NCI-H1105 treated with DMSO at 0.1 percent for 48 hours (cell line): ENCODE measurements at regions not wholly inside any gene's neighbourhood (a gene's known extent, or its start where the extent isn't known, plus 50 kb on each side); places are given as distances from the start of the nearest gene placed in this dataset.
A peak's percentile ranks its signal among the peaks of the same experiment; 100 is the strongest.
"Not testable (repeated sequence)": the region's sequence is repeated elsewhere in the genome, so short reads cannot be mapped to it uniquely, and the experiment has no call there.

ENCODE experiments used
- DNase-seq: peaks from one replicate; lab custom pipeline; 2025; lab: John Stamatoyannopoulos, UW

DNA sequence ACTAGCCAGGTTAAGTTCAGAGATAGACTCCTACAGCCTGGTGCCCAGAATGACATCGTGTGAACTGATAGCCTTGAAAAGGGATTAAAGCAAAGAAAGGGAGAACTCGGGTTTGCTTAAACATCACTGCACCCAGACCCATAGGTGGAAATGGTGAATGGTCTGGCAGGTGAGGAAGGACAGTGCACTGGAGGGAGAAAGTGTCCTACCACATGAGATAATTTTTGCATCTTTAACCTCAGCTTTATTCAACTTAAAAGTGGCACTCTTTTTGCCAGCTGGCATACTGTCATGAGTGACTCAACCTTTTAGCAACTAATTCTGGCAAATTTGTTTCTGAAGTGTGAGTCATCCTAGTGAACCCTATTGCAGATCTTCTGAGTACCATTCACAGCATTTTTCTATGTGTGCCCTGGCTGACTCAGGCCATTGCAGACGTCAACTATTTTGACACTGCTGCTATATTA lies 53.0 kb upstream of the DAPP1 start:
- DNase-seq, result no peak

DNA sequence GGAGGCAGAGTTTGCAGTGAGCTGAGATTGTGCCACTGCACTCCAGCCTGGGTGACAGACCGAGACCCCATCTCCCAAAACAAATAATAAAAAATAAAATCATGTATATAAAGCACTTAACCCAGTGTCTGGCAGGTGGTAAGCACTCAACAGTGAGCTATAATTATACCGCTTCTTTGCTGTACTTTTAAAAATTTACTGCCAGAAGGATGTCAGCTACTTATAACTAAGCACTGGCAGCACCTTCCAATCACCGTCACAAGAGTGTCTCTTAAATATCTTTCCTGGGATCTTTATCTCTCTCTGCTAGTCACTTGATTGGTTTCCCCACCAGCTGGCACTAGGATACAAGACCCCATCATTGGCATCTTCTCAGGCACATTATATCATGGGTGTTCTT lies 53.9 kb upstream of the DAPP1 start:
- DNase-seq, result peak; percentile 65

DNA sequence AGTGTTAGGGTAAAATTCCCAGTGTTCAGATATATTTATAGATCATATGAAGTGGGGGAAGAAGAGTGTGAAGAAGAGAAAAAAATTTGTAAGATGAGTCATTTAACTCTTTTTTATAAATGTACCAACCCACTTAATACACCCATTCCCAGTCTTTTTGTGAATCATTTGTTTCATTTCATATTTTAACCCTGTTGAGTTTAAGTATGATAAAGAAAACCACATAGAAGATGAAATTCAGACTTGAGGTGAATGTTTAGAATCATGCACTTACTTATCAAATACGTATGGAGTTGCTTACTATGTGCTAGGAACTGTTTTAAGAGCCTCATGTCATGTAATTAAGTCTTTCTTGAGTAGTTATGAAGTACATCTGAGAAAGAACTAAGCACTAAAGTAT lies 56.6 kb upstream of the DAPP1 start:
- DNase-seq, result no peak

DNA sequence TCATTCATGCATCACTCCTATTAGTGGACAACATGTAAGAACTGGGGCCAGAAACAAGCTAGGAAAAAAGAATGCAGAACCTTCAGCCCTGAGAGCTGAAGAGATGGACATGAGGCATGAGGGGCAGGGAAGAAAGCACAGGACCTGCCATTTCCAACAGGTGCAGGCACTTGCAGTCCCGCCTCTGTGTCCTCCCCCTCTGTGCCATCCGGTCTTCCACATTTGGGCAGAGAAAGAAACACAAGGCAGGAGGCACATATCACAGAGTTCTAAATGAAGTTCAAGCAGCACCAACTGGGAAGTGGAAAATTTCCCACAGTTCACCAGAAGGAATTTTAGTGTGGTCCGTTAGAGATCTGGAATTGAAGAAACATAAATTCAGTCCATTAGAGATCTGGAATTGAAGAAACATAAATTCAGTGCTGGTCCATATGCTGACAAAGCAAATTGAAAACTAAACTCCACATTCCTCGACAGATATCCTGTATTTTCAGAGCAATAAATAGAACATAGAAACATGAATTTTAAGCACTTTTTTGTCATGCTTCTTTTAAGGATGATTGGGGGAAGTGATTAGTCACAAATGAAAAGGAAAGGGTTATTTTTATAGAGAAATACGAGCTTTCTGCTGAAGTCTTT lies 57.2 kb upstream of the DAPP1 start:
- DNase-seq, result no peak

DNA sequence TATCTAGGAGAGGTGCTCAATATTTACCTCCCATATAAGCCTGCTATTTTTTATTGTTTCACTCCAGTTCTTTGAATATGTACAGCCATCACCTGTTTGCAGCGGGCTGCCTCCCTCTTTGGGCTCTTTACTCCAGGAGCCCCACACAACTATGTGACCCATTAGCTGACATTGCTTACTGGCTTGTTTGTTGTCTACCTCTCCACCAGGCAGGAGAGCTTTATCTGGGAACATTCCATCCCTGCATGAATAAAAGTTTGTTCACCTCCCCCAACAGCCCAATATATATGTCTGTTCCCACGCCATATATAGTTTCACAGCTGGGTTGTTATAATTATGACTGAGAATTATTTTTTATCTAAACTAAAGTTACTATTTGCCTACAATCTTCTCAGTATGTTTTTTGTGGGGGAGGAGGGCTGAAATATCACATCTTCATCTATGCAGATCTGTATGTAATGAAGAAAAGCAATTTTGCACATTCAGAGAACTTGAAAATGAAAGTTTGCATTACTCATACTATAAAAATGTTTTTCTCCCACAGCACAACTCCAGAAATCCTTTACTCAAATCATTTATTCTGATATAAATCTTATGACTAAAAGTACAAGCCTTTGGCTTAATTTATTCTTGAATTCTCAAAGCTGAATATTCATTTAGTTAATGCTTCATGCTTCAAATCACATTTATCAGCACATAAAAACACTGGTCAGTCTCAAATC lies 61.2 kb upstream of the DAPP1 start:
- DNase-seq, result peak; percentile 27

DNA sequence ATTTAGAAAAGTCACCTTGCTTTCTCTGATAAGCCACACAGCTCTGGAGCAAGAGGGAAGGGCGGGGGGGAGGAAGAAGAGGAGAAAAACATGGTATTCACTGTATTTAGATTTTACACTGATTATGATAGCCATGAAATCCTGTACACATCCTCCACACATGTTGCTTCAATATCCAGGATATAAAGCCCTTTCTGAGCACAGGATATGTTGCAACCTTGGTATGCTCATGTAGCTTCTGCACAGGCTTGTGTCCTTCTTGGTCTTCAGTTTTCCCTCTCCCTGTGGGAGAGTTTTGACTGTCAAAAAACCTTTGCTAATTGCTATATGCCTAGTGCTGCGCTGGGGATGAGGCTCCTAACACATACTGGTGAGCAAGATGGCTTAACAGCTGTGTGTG lies 61.9 kb upstream of the DAPP1 start:
- DNase-seq, result no peak

DNA sequence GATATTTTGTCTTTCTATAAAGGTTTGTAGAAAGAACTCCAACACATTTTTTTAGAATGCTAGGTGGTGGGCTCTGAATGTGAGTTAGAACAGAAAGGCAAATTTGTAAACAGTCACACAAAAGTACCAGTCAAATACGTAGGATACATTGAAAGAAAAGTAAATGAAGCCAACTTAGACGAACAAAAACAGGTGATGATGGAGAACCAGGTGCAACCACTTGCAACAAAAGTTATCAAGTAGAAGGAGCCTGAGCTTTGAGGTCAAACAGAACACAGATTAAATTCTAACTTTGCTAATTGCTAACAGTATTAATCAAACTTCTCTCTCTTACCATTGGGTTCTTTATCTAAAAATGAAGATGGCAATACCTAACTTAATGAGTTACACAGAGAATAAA lies 62.7 kb upstream of the DAPP1 start:
- peak; percentile 6 for DNase-seq

DNA sequence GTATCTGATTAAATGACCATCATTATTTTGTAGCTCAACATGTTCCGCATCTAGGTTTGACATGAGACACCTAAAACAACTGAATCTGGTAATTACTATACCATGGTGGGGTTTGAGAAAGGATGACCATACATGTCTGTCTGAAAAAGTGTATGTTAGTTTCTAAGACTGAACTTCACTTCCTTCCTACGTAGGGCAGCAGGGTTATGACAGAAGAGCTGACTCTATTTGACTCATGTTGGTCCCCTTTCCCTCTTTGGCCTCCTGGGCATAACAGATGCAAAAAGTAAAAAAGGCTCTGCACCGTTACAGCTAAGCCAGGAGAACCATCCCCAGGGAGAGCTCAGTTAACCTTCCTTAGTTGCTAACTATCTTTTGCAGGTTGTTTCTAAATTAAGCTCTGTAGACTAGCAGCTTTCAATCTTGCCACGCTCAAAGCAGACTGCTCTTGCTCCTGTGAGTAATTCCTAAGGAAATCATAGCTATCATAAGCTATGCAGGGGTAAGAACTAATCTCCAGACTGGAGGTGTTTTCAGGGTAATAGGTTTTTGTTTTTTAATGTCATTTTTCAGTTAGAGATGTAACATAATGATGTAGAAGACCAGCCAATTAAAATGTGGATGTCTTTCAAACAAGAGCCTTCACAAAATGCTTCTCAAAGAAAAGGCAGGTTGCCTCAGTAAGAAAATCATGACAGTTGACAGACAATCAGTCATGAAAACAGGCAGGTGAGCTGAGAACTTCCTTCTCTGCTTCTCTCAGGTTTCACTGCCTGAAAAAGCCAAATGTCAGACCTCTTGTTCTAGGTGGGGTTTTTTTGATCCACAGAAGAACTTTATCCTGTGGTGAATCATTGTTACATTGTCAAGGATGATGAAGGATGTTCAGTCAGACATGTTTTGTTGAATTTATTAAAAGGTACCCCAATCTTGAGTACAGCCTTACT lies 66.9 kb upstream of the DAPP1 start:
- DNase-seq, result no peak

DNA sequence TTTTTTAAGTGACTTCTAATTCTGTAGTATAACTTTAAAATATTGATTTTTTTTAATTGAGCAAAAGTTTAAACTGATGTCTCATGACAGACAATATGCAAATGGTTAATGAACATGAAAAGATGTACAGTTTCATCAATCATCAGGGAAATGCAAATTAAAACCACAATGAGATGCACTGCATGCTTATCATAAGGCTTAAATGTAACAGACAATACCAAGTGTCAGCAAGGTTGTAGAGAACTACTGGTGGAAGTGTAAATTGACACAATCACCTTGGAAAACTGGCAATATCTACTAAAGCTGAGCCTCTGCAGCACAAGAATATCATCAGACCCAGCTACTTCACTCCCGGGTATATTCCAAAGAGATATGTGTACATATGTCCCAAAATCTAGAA lies 70.2 kb upstream of the DAPP1 start:
- no peak for DNase-seq

DNA sequence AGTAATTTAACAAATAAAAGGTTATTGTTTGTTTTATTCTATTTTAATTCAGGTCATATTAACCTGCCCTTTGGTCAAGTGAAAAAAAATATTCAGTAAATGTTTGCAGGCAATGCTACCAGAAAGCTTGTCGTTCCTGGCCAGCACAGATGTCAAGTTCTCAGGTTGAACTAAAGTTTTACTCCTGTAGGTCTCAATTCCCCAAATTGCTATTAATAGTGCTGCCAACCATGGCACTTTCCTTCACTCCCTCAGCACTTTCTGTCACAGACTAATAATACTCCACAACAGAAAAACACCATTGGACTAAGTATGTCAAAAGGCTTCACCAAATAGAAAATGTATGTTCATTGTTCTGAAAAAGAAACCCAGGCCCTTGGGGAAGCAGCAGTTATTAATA lies 79.2 kb upstream of the C4orf54 start:
- no peak for DNase-seq

DNA sequence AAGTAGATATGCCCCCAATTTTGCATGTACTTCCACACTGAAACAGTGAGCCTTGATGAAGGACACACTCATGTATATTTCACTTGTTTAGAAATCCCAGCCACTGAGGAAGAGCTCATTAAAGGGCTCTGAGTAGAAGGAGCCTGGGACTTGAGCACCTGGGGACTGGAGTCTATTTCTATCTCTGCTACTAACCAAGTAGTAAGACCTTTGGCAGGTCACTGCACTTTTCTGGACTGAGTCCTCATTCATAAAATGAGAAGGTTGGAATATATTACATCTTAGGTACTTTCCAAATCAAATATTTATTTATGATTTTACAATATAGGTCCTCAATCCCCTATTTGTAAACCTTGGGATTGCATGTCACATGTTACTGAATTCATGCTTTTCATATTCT lies 78.2 kb upstream of the C4orf54 start:
- DNase-seq, result no peak

DNA sequence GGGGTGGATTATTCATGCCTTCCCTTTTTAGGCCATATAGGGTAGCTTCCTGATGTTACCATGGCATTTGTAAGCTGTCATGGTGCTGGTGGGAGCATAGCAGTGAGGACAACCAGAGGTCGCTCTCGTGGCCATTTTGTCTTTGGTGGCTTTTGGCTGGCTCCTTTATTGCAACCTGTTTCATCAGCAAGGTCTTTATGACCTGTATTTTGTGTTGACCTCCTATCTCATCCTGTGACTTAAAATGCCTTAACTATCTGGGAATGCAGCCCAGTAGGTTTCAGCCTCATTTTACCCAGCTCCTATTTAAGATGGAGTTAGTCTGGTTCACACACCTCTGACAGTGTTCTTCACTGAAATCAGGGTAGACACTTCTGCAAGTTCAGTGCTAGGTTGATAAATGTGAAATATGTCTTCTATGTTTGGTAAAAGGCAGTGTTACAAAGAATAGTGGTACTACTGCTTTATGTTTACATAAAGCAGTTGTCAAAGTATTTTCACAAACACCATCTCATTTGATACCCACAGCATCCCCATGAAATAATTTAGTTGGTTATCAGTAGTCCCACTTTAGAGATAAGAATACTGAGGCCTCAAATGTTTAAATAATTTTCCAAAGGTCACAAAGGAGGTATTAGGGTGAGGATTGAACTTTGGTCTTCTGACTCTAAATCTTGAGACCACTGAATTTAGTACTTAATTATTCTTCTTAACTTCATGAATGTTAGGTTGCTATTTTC lies 77.1 kb upstream of the C4orf54 start:
- no peak for DNase-seq

DNA sequence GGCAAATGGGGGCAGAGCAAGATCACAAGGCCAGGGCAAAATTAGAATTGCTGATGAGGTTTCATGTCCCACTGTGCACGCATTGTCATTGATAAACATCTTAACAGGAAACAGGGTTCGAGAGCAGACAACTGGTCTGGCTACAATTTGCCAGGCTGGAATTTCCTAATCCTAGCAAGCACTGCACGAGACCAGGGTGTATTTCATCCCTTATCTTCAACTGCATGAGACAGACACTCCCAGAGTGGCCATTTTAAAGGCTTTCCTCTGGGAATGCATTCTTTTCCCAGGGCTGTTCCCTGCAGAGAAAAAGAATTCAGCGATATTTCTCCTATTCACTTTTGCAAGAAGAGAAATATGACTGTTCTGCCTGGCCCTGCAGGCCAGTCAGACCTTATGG lies 75.8 kb upstream of the C4orf54 start:
- DNase-seq, result not testable (repeated sequence)

DNA sequence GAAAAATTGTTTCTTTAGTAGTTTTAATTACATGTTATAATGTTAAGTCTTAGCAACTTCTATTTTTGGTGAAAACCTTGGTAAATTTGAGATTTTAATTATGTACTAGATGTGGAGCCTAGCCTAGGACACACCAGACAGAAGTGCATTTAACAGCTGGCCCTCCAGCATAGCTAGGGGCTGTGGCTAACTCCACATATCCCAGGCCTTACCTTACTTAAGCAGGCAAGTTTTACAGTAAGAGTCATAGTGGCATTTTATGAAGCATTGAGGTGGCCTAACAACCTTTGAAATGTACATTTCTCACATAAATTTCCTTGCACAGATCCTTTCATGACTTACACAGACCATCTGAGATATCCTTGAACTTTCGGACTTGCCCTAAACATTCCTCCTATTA lies 71.6 kb upstream of the C4orf54 start:
- DNase-seq, result no peak

DNA sequence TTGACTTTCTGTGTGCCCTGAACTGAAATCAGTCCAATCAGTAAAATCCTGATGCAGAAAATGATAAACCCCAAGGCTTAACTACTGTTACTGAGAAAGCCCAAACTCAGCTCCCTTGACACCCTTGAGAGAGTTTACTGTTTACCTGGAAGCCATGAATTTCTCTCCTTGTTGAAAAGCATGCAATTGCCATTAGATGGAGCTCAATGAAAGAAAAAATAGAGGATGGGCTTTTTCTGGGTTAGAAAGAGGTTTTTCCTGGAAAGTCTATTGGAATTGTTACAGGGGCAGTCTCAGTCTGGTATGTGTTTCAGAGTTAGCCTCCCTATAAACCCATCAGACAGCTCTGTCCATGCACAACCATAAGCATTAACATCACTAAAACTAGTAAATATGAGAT lies 66.4 kb upstream of the C4orf54 start:
- DNase-seq, result no peak

DNA sequence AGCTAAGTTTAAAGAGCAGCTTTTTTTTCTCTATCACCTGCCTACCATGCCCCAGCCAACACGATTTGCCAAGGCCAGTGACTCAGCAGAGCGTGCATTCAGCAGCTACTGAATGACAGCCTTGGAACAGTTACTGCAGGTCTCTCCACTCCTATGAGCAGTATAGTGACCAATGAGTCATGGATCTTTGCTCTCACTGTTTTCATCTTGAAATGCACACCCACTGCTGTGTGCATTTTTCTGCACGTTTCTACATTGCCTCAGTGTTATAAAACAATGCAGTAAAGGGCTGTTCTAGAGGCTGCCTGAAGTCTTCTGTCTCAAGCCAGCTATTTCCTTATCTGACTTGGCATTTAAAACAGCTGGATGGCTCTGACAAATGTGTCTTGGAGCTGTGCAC lies 66.0 kb upstream of the C4orf54 start:
- DNase-seq, result no peak

DNA sequence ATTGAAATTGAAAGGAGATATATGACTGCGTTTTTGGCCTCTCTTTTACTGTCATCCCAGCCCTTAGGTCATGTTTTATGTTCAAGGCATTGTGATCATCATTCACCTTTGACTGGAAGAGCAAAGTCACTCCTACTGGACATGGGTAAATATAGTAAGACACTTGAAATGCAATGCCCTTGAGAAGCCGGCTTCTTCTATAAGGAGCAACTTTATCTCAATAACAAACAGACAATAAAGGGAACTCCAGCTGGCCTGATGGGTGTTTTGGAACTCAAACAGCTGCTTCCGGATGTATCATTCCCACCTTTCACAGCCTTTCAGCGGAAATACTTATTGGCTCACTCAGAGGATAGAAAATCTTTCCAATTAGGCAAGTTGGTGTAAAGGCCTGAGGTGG lies 65.1 kb upstream of the C4orf54 start:
- DNase-seq, result no peak

DNA sequence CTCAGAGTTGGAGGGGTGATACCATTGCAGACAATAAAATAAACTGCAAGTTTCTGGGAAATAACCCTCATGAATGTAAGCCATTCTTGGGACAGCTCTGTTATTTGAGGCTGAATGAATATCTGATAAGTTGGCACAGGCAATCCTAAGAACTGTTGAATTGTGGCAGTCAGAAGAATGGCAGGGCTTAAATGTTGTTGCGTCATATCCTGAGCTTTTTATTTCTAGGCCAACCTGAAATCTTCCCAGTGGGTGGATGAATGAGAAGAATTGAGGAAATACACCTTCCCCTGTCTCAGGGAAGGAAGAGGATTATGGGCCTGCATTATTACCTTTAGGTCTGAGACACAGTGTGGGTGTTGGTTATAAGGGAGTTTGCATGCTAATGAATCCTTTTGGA lies 64.4 kb upstream of the C4orf54 start:
- DNase-seq, result no peak

DNA sequence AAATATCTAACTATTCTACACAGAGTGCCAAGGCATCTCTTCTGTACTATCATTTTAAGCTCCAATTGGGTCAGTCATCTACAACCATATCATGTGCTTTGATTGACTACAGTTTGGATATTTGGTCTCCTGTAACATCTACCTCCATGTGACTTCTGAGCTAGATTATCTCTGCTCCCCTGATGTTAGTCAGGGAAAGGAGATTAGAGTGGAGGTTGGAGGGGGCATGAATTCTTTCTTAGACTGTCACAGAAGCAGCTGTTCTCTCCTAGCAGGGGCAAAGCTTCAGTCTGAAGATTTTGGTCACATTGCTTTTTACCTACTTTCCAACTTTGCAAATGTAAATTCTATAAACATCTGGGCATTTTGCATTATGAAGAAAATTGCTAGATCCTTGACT lies 62.6 kb upstream of the C4orf54 start:
- DNase-seq, result no peak

DNA sequence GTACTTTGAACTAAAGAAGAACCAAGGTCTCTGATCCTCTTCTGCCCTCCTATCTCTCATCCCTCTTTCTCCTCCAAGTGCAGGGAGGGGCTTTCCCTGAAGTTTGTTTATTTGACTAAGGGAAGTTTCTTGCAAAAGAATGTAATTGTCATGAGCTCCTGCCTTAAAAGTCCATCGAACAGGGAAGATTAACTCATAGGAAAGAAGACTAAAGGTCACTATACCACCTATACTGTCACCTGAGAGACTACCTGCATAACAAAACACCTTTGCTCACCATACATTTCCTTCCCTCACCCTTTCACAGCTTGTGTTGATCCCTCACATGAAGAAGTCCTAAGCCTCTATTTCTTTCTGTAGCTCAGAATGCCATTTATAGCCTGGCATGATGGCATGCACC lies 59.4 kb upstream of the C4orf54 start:
- DNase-seq, result no peak

DNA sequence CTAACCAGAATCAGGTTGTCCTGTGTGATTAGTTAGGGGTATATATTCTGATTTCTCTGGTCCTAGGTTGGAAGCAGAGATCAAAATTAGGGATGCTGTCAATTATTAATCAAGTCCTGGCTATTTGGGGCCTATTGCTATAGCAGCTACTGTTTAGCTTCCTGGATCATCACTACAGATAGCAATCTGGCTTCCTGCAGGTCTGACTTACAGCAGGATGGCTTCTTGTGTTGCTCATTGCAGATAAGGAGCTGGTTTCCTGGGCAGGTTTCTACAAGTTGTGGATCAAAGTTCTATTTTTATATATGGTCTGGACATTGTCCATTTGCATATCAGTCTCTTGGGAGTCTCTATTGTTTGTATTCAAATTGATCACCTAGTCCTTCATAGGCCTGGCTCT lies 57.7 kb upstream of the C4orf54 start:
- no peak for DNase-seq

DNA sequence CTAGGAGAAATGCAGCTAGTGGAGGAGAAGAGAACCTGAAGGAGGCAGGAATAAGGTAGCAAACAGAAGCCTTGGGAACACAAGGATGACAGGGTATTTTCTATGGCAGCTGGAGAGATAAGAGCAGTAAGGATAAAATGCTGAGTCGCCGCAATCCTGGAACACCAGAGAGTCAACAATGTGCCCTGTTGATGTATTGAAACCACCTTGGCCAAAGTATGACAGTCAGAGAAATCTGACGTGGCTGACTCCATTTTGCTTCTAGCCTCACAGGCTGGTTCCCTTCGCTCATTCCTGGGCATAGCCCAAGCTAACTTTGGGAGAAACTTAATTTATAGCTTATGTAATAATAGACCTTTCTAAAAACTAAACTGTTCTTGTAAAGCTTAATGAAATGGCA lies 56.6 kb upstream of the C4orf54 start:
- no peak for DNase-seq
